WERI-Rb-1 (cell line): ENCODE measurements at regions not wholly inside any gene's neighbourhood (a gene's known extent, or its start where the extent isn't known, plus 50 kb on each side); places are given as distances from the start of the nearest gene placed in this dataset.

Experiments
- DNase-seq: peaks from one replicate; pipeline ENCODE4 v3.0.0-alpha.2; 2020
- H3K27ac ChIP-seq: fragments of 250-450 bp; sonication (Bioruptor Pico); 2 replicates; pipeline ENCODE4 v1.5.1; 2020; ENCODE audit warnings: mild to moderate bottlenecking, moderate library complexity
- H3K27me3 ChIP-seq: fragments of 250-450 bp; sonication (Bioruptor Pico); 2 replicates; pipeline ENCODE4 v1.5.1; 2021; ENCODE audit warnings: mild to moderate bottlenecking, low read depth, moderate library complexity; ENCODE audit not compliant: insufficient read depth, severe bottlenecking
- H3K36me3 ChIP-seq: fragments of 250-450 bp; sonication (Bioruptor Pico); 2 replicates; pipeline ENCODE4 v1.5.1; 2020; ENCODE audit warnings: mild to moderate bottlenecking, moderate library complexity
- H3K4me3 ChIP-seq: 2 replicates; pipeline ENCODE4 v1.5.1; 2011; ENCODE audit warnings: low read depth, mild to moderate bottlenecking, control low read depth, low read length
- H3K9me3 ChIP-seq: fragments of 250-450 bp; sonication (Bioruptor Pico); 2 replicates; pipeline ENCODE4 v1.5.1; 2021; ENCODE audit warnings: mild to moderate bottlenecking, moderate library complexity; ENCODE audit not compliant: severe bottlenecking
- TF ChIP-seq, protein P1 (sequence below): IDR thresholded peaks from 2 replicates; pipeline ENCODE4 v1.5.1; 2011; ENCODE audit warnings: low read depth, mild to moderate bottlenecking, control low read depth, inconsistent platforms, low read length

DNA sequence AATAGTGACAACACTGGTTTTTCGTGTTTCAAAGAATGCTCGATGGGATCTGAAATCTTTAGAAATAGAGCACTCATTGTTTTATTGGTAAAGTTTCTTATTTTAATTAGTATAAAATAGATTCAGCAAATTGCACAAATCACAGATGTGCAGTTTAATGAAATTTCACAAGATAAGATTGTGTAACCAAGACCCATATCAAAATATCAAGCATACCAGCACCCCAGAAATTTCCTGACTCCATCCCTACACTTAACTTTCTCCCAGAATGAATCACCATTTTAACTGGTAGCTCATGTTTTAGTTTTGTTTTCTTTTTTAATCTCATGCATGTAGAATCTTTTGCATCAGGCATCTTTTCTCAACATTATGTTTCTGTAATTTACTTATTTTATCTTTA lies 185.9 kb downstream of the KCNJ2 start:
- Histone ChIP-seq H3K9me3 (no peaks in the 10 kb centered on the region), H3K27me3 (no peaks in the 10 kb centered on the region), H3K36me3 (no peaks in the 10 kb centered on the region), H3K27ac (no peak overlapping the region), H3K4me3 (no peak overlapping the region)
- TF ChIP-seq, protein P1, sequence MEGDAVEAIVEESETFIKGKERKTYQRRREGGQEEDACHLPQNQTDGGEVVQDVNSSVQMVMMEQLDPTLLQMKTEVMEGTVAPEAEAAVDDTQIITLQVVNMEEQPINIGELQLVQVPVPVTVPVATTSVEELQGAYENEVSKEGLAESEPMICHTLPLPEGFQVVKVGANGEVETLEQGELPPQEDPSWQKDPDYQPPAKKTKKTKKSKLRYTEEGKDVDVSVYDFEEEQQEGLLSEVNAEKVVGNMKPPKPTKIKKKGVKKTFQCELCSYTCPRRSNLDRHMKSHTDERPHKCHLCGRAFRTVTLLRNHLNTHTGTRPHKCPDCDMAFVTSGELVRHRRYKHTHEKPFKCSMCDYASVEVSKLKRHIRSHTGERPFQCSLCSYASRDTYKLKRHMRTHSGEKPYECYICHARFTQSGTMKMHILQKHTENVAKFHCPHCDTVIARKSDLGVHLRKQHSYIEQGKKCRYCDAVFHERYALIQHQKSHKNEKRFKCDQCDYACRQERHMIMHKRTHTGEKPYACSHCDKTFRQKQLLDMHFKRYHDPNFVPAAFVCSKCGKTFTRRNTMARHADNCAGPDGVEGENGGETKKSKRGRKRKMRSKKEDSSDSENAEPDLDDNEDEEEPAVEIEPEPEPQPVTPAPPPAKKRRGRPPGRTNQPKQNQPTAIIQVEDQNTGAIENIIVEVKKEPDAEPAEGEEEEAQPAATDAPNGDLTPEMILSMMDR, result no peak
- DNase-seq, result no peak

DNA sequence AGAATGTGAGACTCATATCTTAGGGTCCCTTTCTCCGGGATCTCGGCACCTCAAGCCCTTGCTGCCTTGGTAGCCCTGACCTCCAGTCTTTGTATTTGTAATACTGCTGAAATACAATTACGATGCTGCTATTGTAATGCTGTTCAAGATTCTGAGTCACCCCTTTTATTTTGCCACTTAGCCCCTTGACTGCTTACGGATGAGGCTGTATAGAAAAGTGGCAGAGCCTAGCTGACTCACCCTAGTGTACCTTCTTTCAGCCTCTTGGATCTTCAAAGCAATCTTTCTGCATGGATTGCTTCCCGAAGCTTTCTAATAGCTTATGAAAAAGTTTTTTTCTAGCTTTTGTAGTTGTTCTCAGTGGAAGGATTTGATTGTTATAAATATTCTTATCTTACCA lies 187.9 kb downstream of the KCNJ2 start:
- TF ChIP-seq, protein P1, result no peak
- Histone ChIP-seq H3K4me3 (no peak overlapping the region), H3K27me3 (no peaks in the 10 kb centered on the region), H3K27ac (no peak overlapping the region), H3K36me3 (no peaks in the 10 kb centered on the region), H3K9me3 (no peaks in the 10 kb centered on the region)
- no peak for DNase-seq

DNA sequence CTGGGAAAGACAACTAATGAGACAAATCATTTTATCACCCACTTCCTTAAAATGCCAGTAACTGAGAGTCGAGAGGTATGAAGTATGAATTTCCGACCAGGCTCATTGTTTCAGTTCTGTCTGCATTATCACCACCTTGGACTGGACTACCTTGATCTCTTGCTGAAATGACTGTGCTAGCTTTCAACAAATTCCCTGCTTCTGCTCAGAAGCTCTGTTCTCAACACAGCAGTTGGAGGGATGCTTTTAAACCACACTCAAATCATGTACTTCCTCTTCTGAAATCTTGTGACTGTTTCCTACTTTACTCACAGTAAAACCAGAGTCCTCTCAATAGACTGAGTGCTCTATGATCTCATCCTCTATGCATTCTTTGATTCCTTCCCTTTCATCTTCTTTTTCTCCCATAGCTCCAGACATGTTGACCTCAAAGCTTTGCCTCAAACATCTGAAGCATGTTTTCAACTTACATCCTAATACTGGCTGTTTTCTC lies 195.8 kb downstream of the KCNJ2 start:
- Histone ChIP-seq H3K27me3 (no peaks in the 10 kb centered on the region), H3K4me3 (no peak overlapping the region), H3K36me3 (no peaks in the 10 kb centered on the region), H3K9me3 (no peaks in the 10 kb centered on the region), H3K27ac (no peak overlapping the region)
- TF ChIP-seq, protein P1, result no peak
- no peak for DNase-seq

DNA sequence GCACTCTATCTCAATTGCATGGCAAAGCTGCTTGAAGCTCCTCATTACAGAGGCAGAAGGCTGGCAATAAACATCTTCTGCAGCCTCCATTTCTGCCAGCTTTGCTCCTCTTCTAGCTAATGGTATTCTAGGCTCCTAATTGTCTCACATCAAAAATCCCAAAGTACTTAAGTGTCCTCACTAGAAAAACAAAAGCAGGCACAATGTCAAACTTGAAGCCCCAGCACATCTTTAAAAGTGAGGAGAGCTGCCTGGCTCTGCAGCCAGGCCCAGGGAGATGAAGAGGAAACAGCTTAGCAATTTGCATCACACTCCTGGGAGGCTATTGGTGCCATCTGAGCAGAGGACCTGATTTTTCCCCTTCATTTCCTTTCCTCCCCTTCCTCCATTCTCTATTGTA lies 197.1 kb downstream of the KCNJ2 start:
- Histone ChIP-seq H3K27ac (no peak overlapping the region), H3K27me3 (no peaks in the 10 kb centered on the region), H3K36me3 (no peaks in the 10 kb centered on the region), H3K9me3 (no peaks in the 10 kb centered on the region), H3K4me3 (no peak overlapping the region)
- TF ChIP-seq, protein P1, result no peak
- DNase-seq, result no peak

DNA sequence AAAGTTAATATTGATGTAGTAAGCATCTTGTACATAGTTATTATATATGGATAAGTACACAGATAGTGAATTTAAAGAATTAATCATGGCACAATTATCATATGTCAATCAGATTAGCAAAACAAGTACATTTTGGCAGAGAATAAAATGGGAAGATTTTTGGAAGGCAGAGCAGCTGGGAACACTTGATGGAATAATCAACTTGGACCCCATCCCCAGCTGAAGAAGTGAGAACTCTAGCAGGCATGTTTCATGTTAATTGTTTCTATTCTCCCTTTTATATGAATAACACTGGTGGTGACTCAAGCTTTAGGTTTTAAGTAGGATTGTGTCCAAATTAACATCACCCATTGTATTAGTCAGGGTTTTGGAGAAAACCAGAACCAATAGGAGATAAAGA lies 198.7 kb downstream of the KCNJ2 start:
- DNase-seq, result no peak
- no peaks in the 10 kb centered on the region for H3K27me3 ChIP-seq

DNA sequence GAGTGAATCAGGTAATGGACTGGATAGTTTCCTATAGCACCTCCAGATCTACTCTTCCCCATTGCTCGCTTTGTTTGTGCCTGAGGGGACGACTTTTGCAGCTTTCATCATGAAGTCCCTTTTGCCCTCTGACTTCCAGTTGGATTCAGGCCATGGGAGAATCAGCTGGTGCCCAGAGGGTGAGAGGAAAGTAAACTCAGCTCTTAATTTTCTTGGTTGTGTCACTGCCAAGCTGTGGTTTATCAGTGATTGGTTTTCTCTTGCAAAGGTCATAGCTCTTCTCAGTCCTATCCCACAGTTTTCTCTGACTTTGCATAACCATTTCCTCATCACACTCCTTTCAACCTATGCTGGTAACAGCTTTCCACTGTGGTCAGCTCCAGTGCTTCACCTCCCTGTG lies 200.1 kb downstream of the KCNJ2 start:
- H3K36me3 ChIP-seq, result no peaks in the 10 kb centered on the region
- H3K27me3 ChIP-seq, result no peaks in the 10 kb centered on the region
- no peak for DNase-seq
- H3K4me3 ChIP-seq, result no peak overlapping the region
- H3K27ac ChIP-seq, result no peak overlapping the region
- TF ChIP-seq, protein P1, result no peak
- H3K9me3 ChIP-seq, result no peaks in the 10 kb centered on the region

More for the DNA sequence above, 198.7 kb downstream of the KCNJ2 start:
- H3K4me3 ChIP-seq, result no peak overlapping the region
- TF ChIP-seq, protein P1, result no peak
- H3K27ac ChIP-seq, result no peak overlapping the region
- no peaks in the 10 kb centered on the region for H3K36me3 ChIP-seq
- H3K9me3 ChIP-seq, result no peaks in the 10 kb centered on the region
